DMS 273 (cell line): ENCODE measurements at regions not wholly inside any gene's neighbourhood (a gene's known extent, or its start where the extent isn't known, plus 50 kb on each side); places are given as distances from the start of the nearest gene placed in this dataset.
"Not testable (repeated sequence)": the region's sequence is repeated elsewhere in the genome, so short reads cannot be mapped to it uniquely, and the experiment has no call there.

ENCODE experiments used
- DNase-seq: peaks from one replicate; lab custom pipeline; 2025; ENCODE audit not compliant: unreplicated experiment; lab: John Stamatoyannopoulos, UW

DNA sequence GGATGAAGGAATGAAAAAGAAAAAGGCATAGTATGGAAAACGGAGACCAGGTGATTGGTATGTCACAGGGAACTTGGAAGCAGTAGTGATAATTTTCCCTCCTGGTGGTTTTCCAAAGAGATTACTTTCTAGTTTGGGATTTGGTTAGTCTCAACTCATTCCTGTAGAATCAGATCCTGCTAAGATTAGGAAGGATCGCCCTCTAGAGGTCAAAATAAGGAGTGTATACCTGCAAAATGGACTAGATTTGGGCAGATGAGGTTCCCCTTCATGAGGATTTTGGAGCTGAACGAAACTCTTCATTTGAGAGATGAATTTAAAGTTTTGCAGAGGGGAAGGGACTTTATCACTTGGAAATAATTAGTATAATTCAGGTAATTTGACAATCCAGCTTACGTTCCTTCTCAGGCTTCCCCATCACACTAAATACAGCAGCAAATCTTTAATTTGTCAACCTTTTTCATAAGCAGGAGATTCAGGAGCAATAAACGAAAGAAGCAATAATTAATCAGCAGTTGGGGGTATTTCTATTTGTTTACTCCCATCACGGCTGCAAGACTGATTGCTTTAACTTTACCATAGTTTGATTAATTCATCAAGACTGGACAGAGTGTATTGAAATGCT lies 65.2 kb downstream of the CCDC195 start:
- peak; percentile 81 for DNase-seq

- not testable (repeated sequence) for DNase-seq
Observed at GRCh38 chr2:224647684-224648083, 62.5 kb upstream of the CUL3 start.

DNA sequence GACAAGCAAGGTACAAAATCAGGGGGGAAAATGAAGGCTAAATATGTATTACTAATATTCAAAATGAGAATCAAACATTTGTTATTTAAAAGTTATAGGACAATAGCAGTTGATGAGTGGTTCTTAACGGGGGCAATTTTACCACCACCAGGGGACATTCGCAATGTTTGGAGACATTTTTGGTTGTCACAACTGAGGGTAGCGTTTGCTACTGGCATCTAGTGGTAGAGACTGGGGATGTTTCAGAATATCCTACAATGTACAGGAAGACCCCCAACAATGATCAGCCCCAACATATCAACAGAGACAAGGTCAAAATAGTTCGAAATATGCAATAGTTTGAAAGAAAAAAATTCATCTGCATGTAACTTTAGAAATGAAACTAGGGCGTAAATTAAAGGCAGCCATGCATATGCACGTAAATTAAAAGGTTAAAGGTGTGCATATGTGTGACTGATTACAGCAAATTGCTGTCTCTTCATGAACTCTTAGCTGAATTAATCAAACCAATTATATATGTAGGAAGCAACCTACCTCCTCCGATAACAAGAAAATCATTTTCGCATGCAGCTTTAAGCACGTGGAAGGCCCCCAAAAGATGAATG lies 61.2 kb upstream of the CUL3 start:
- DNase-seq, result peak; percentile 65

DNA sequence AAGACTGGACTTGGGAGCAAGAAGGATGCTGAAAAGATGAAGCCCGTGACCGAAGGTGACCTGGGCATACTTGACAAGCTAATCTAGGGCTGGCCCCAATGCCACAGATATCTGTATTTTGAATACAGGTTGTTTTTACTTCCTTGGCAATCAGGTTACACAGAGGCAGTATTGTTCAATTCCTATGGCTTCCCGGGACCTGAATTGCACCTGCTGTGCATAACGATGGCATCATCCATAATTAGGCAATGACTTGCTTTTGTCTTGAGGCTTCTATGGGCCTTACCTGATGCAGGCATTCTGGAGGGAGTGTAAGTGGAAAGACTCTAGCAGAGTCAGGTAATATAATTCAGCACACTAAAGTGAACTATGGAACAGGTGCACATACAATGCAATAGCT lies 60.6 kb upstream of the CUL3 start:
- DNase-seq, result no peak

GRCh38 chr2:224640679-224641078 lies 55.5 kb upstream of the CUL3 start:
- DNase-seq, result no peak

DNA sequence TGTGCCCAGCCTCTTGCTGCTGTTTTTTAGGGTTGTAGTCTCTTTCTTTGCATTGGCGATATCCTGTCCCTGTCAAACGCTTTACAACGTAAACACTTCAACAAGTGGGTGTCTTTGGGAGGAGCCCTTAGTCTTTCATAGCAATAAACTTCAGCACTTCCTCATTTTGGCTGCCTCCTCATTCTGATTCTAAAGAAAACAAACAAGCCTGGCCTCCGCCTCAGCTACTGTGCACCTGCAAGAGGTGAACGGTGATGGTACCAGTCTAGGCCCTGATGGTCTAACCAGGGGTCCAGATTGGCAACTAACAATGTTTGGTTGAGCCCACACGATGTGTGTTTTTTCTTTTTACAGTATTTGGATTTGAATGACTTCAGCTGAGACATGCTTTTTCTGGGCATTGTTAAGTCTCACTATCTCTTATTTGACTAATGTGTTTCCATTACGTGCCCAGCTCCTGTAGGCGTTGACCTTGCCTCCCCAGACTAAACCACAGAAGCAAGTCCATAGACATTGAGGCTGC lies 53.2 kb upstream of the CUL3 start:
- no peak for DNase-seq
